CD4-positive, alpha-beta T cell treated with Interleukin-15 for 4 hours (primary cell): ENCODE measurements at regions not wholly inside any gene's neighbourhood (a gene's known extent, or its start where the extent isn't known, plus 50 kb on each side); places are given as distances from the start of the nearest gene placed in this dataset.
"Not testable (repeated sequence)": the region's sequence is repeated elsewhere in the genome, so short reads cannot be mapped to it uniquely, and the experiment has no call there.

ENCODE experiments used
- DNase-seq: peaks from one replicate; pipeline ENCODE4 v3.0.0-alpha.2; 2020; ENCODE audit warnings: low spot score

DNA sequence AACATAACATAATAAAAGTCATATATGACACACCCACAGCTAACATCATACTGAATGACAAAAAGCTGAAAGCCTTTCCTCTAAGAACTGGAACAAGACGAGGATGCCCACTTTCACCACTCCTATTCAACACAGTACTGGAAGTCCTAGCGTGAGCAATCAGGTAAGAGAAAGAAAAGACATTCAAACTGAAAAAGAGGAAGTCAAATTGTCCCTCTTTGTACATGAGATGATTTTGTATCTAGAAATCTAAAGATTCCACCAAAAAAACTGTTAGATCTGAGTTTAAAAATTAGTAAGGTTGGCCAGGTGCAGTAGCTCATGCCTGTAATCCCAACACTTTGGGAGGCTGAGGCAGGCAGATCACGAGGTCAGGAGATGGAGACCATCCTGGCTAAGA lies 70.1 kb upstream of the PROKR2 start:
- not testable (repeated sequence) for DNase-seq

DNA sequence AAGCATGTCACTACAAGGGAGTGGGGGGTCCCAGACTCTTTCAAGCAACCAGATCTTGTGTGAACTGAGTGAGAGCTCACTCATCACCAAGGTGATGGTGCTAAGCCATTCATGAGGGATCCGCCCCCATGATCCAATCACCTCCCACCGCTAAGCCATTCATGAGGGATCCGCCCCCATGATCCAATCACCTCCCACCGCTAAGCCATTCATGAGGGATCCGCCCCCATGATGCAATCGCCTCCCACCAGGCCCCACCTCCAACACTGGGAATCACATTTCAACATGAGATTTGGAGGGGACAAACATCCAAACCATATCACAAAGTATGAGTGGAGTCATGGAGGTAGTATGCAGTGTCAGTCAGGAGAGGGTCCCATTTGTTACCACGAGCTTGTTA lies 64.8 kb upstream of the PROKR2 start:
- DNase-seq = not testable (repeated sequence)

- DNase-seq = no peak
Observed at GRCh38 chr20:5377484-5377883, 60.7 kb upstream of the PROKR2 start.

DNA sequence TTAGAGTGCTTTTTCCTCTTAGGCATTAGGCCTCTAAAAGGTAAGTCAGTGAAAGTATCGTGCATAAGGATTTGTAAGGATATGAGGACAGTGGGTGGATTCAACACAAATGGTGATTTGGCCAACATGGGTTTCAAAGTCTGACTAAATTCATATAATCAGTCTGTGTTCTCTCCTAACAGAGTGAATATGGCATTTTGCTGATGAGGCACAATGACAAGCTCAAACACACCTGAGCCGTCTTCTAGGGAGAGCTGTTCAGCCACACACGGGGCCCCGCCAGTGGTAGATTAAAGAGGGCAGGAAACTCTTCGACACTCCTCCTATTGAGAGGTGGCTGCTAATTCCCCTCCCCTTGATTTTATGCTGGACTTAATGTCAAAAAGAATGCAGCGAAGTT lies 59.5 kb upstream of the PROKR2 start:
- DNase-seq = no peak

DNA sequence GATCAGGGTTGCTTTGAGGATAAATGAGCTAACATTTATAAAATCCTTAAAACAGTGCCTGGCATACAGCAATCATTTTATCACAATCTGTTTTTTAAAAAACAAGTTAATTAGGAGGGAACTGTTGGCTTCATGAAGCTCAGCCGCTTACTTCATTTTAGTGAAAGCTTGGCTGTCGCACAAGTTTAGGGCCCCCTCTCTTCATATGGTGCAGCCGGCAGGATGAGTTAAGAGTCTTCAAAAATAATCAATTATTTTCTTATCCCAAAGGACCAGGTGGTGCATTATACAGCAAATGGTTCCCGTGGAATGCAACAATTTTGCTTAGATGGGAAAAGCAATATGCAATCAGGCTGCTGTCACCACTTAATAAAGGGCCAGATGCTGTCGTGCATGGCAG lies 57.4 kb upstream of the PROKR2 start:
- no peak for DNase-seq

DNA sequence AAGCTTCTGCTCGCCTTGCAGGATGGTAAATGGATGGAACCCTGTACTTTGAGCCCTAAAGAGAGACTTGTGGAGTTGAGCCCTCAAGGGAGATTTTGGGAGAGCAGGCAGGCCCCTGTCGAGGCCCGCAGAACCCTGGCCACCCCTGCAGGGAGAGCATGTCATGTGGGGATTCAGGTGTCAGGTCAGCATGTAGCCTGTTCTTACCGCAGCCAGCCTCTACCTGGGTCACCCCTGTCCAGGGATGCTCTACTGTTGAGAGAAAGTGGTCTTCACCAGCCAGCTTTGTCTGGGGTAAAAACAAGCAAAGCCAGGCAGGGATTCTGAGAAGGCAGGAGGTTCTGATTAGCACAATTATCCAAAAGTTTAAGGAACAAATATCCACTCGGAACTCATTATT lies 55.6 kb upstream of the PROKR2 start:
- no peak for DNase-seq

GRCh38 chr20:5369629-5370028 lies 52.9 kb upstream of the PROKR2 start:
- no peak for DNase-seq
